GM23248 (cell line): ENCODE measurements at regions not wholly inside any gene's neighbourhood (a gene's known extent, or its start where the extent isn't known, plus 50 kb on each side); places are given as distances from the start of the nearest gene placed in this dataset.

Experiments used
- EZH2 ChIP-seq: fragments of 200-600 bp; sonication (generic); IDR thresholded peaks from 2 replicates; pipeline ENCODE4 v1.6.1; 2018; ENCODE audit warnings: antibody characterized with exemption, mild to moderate bottlenecking; ENCODE audit not compliant: insufficient read depth, poor library complexity, severe bottlenecking
- EZH2phosphoT487 ChIP-seq: fragments of 200-600 bp; sonication (generic); IDR thresholded peaks from 2 replicates; pipeline ENCODE4 v1.6.1; 2018; ENCODE audit warnings: antibody characterized with exemption, moderate library complexity, mild to moderate bottlenecking, low read depth; ENCODE audit not compliant: insufficient read depth

- TF ChIP-seq EZH2 (no peak), EZH2phosphoT487 (no peak)
These were observed 321.4 kb upstream of the ACVR2A start for GRCh38 chr2:147523415-147523814.
